PC-9 (cell line): ENCODE measurements at regions not wholly inside any gene's neighbourhood (a gene's known extent, or its start where the extent isn't known, plus 50 kb on each side); places are given as distances from the start of the nearest gene placed in this dataset.

Experiments
- EZH2 ChIP-seq: fragments of 200-600 bp; sonication (generic); IDR thresholded peaks from 2 replicates; pipeline ENCODE4 v1.8.0; 2017; ENCODE audit warnings: antibody characterized with exemption, low read depth
- TF ChIP-seq, protein P1 (sequence below): fragments of 200-600 bp; sonication (generic); conservative IDR thresholded peaks from 2 replicates; pipeline ENCODE4 v1.6.1; 2017; ENCODE audit warnings: mixed run types, antibody characterized with exemption, mild to moderate bottlenecking, moderate library complexity

DNA sequence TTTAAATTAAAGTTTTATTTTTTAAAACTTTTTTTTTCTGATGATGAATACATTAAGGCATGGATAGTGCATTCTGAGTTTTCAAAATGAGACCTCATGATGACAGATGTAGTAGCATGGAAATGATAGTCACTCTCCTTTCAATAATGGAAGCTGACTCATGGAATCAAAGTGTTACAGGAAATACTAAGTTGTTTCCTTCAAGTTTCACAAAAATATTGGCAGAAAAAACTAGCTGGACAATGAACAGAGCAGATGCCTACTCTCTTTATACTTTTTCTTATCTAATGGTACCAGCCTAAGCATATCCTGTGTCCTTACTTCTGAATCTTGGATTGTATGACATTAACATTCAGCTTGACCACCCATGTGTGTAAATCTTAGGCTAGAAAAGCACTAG is 1337.3 kb downstream of the PCDH9 start:
- TF ChIP-seq, protein P1, sequence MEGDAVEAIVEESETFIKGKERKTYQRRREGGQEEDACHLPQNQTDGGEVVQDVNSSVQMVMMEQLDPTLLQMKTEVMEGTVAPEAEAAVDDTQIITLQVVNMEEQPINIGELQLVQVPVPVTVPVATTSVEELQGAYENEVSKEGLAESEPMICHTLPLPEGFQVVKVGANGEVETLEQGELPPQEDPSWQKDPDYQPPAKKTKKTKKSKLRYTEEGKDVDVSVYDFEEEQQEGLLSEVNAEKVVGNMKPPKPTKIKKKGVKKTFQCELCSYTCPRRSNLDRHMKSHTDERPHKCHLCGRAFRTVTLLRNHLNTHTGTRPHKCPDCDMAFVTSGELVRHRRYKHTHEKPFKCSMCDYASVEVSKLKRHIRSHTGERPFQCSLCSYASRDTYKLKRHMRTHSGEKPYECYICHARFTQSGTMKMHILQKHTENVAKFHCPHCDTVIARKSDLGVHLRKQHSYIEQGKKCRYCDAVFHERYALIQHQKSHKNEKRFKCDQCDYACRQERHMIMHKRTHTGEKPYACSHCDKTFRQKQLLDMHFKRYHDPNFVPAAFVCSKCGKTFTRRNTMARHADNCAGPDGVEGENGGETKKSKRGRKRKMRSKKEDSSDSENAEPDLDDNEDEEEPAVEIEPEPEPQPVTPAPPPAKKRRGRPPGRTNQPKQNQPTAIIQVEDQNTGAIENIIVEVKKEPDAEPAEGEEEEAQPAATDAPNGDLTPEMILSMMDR, result no peak
- TF ChIP-seq EZH2, result no peak
